ENCODE measurements at regions not wholly inside any gene's neighbourhood (a gene's known extent, or its start where the extent isn't known, plus 50 kb on each side); places are given as distances from the start of the nearest gene placed in this dataset.

DNA sequence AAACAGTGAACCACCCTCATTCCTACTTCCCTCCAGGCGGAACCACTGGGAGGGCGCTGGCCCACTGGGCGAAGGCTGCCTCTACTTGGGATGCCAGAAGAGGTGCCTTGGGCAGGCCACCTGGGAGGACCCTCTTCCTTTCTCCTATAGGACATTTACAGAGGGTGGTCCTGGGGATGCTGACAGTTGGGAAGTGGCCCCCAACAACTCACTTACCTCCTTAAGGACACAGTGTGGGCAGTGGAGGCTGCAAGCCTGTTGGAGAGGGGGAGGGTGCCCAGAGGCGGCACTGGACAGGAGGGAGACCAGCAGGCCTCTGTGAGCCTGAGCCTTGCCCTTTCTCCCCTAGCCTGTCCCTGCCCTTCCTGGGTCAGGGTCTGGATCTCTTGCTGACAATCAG lies 346.4 kb upstream of the HS6ST1 start:
- FAIRE-seq, result no peak
- ChIA-PET POLR2A (no interaction called here), CTCF (ENCODE audit: low intra/inter-chr PET ratio, low total read pairs) (no interaction called here)
- no peak for ATAC-seq
- no peak overlapping the region for H3K9ac ChIP-seq (ENCODE audit: insufficient read depth, low read depth, low read length)
- no peak overlapping the region for H2AFZ ChIP-seq (ENCODE audit: low read length)
- no peaks in the 10 kb centered on the region for H3K79me2 ChIP-seq (ENCODE audit: insufficient read depth, low read length)
- intact Hi-C loops (cut with micrococcal nuclease; ENCODE audit: unreplicated experiment) (no loop called here), in situ Hi-C loops (cut with HindIII; ENCODE audit: extremely low pct_ligation_motif_present, low pct_unique_long_range_greater_than_20kb) (no loop called here)
- no peaks in the 10 kb centered on the region for H3K4me1 ChIP-seq (ENCODE audit: insufficient read depth, low read length)
- H3K36me3 ChIP-seq (replicated peaks in 1 of 2; ENCODE audit: control insufficient read depth in 1 of 2, insufficient read depth in 2 of 2, low read length in 2 of 2), result no peaks in the 10 kb centered on the region
- no peaks in the 10 kb centered on the region for H4K20me1 ChIP-seq (ENCODE audit: insufficient read depth, low read length)
- BruUV-seq (replicated peaks), result no TSS peak
- H3K4me2 ChIP-seq (ENCODE audit: low read depth, low read length), result no peak overlapping the region
- DNase-seq (ENCODE audit: low spot score), result no peak
- H3K27ac ChIP-seq (ENCODE audit: extremely low read length, insufficient read depth, low read length), result no peak overlapping the region
- H3K9me3 ChIP-seq (ENCODE audit: low read length), result no peaks in the 10 kb centered on the region
- WGBS (ENCODE audit: low lambda C conversion rate), result 11% methylated on average over 4 of the region's 4 CpGs
- peaks cover 5 to 47% of the 10 kb centered on the region in 2 experiments for H3K27me3 ChIP-seq (ENCODE audit: control insufficient read depth in 1 of 2, insufficient read depth in 2 of 2, low read length in 2 of 2)
- H3K4me3 ChIP-seq (replicated peaks in 1 of 3; ENCODE audit: insufficient read depth in 1 of 3, low read depth in 2 of 3, low read length in 3 of 3), result no peak overlapping the region
- TF ChIP-seq, protein P1, sequence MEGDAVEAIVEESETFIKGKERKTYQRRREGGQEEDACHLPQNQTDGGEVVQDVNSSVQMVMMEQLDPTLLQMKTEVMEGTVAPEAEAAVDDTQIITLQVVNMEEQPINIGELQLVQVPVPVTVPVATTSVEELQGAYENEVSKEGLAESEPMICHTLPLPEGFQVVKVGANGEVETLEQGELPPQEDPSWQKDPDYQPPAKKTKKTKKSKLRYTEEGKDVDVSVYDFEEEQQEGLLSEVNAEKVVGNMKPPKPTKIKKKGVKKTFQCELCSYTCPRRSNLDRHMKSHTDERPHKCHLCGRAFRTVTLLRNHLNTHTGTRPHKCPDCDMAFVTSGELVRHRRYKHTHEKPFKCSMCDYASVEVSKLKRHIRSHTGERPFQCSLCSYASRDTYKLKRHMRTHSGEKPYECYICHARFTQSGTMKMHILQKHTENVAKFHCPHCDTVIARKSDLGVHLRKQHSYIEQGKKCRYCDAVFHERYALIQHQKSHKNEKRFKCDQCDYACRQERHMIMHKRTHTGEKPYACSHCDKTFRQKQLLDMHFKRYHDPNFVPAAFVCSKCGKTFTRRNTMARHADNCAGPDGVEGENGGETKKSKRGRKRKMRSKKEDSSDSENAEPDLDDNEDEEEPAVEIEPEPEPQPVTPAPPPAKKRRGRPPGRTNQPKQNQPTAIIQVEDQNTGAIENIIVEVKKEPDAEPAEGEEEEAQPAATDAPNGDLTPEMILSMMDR (CRISPR knock-in tag; IDR thresholded peaks at IDR 0.05), result no peak
- TF ChIP-seq ZFP36L2 (CRISPR knock-in tag; IDR thresholded peaks at IDR 0.05), result no peak
- no peak for TF ChIP-seq NFRKB (IDR thresholded peaks at IDR 0.05)
- no peak for TF ChIP-seq ZNF746 (CRISPR knock-in tag; IDR thresholded peaks at IDR 0.05)
- no peak for TF ChIP-seq NAIF1 (CRISPR knock-in tag; IDR thresholded peaks at IDR 0.05; ENCODE audit: borderline replicate concordance)
- no peak for TF ChIP-seq MYC (CRISPR knock-in tag; IDR thresholded peaks at IDR 0.05; ENCODE audit: borderline replicate concordance)
- TF ChIP-seq, protein P2, sequence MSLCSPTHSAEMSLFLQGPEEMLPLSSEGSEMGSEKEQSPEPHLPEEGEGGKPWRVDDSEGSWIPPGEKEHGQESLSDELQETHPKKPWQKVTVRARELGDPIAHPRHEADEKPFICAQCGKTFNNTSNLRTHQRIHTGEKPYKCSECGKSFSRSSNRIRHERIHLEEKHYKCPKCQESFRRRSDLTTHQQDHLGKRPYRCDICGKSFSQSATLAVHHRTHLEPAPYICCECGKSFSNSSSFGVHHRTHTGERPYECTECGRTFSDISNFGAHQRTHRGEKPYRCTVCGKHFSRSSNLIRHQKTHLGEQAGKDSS (CRISPR knock-in tag; IDR thresholded peaks at IDR 0.05; ENCODE audit: borderline replicate concordance, low read depth), result no peak
- no peak for TF ChIP-seq PRDM15 (CRISPR knock-in tag; IDR thresholded peaks at IDR 0.05)
- no peak for TF ChIP-seq JUND (CRISPR knock-in tag; IDR thresholded peaks at IDR 0.05)
- no peak for TF ChIP-seq ZNF713 (CRISPR knock-in tag; IDR thresholded peaks at IDR 0.05)
- TF ChIP-seq, protein P3, sequence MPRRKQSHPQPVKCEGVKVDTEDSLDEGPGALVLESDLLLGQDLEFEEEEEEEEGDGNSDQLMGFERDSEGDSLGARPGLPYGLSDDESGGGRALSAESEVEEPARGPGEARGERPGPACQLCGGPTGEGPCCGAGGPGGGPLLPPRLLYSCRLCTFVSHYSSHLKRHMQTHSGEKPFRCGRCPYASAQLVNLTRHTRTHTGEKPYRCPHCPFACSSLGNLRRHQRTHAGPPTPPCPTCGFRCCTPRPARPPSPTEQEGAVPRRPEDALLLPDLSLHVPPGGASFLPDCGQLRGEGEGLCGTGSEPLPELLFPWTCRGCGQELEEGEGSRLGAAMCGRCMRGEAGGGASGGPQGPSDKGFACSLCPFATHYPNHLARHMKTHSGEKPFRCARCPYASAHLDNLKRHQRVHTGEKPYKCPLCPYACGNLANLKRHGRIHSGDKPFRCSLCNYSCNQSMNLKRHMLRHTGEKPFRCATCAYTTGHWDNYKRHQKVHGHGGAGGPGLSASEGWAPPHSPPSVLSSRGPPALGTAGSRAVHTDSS (CRISPR knock-in tag; conservative IDR thresholded peaks at IDR 0.05), result no peak
- no peak for TF ChIP-seq RELA (CRISPR knock-in tag; IDR thresholded peaks at IDR 0.05)
- no peak for TF ChIP-seq RBM22 (optimal IDR thresholded peaks at IDR 0.05; ENCODE audit: low read length)
